GM19238 (cell line): ENCODE measurements at regions not wholly inside any gene's neighbourhood (a gene's known extent, or its start where the extent isn't known, plus 50 kb on each side); places are given as distances from the start of the nearest gene placed in this dataset.
"Not testable (repeated sequence)": the region's sequence is repeated elsewhere in the genome, so short reads cannot be mapped to it uniquely, and the experiment has no call there.

Experiments used
- DNase-seq: peaks from one replicate; pipeline ENCODE4 v3.0.0; 2011; ENCODE audit warnings: low spot score; ENCODE audit not compliant: insufficient read length

GRCh38 chr1:213584272-213584671 lies 403.5 kb upstream of the PROX1 start:
- DNase-seq, result no peak

GRCh38 chr1:213585402-213585801 lies 402.4 kb upstream of the PROX1 start:
- DNase-seq, result no peak

GRCh38 chr1:213585959-213586586 lies 401.7 kb upstream of the PROX1 start:
- DNase-seq, result no peak

- DNase-seq, result no peak
Observed at GRCh38 chr1:213586587-213586972, 401.2 kb upstream of the PROX1 start.

- no peak for DNase-seq
Observed at GRCh38 chr1:213596729-213597128, 391.0 kb upstream of the PROX1 start.

GRCh38 chr1:213598263-213598662 lies 389.5 kb upstream of the PROX1 start:
- DNase-seq, result no peak

GRCh38 chr1:213600879-213601278 lies 386.9 kb upstream of the PROX1 start:
- DNase-seq, result no peak

- DNase-seq, result not testable (repeated sequence)
Observed at GRCh38 chr1:213601705-213602104, 386.1 kb upstream of the PROX1 start.

- no peak for DNase-seq
Observed at GRCh38 chr1:213602796-213603486, 384.8 kb upstream of the PROX1 start.

GRCh38 chr1:213604477-213604876 lies 383.3 kb upstream of the PROX1 start:
- no peak for DNase-seq

- DNase-seq, result no peak
Observed at GRCh38 chr1:213605732-213606131, 382.0 kb upstream of the PROX1 start.

- no peak for DNase-seq
Observed at GRCh38 chr1:213606252-213606820, 381.4 kb upstream of the PROX1 start.

- no peak for DNase-seq
Observed at GRCh38 chr1:213613549-213613948, 374.2 kb upstream of the PROX1 start.

- no peak for DNase-seq
Observed at GRCh38 chr1:213615226-213615916, 372.4 kb upstream of the PROX1 start.

- DNase-seq, result no peak
Observed at GRCh38 chr1:213617133-213617532, 370.6 kb upstream of the PROX1 start.

GRCh38 chr1:213618094-213618493 lies 369.7 kb upstream of the PROX1 start:
- DNase-seq, result no peak

GRCh38 chr1:213619026-213619425 lies 368.7 kb upstream of the PROX1 start:
- DNase-seq, result no peak

- no peak for DNase-seq
Observed at GRCh38 chr1:213621077-213621476, 366.7 kb upstream of the PROX1 start.

- no peak for DNase-seq
Observed at GRCh38 chr1:213622365-213623063, 365.3 kb upstream of the PROX1 start.

- no peak for DNase-seq
Observed at GRCh38 chr1:213623064-213623581, 364.6 kb upstream of the PROX1 start.

- no peak for DNase-seq
Observed at GRCh38 chr1:213623862-213624261, 363.9 kb upstream of the PROX1 start.
